HEK293T (cell line): ENCODE measurements at regions not wholly inside any gene's neighbourhood (a gene's known extent, or its start where the extent isn't known, plus 50 kb on each side); places are given as distances from the start of the nearest gene placed in this dataset.

Source experiments
- BHLHE40 ChIP-seq: fragments of 450-650 bp; IDR thresholded peaks from 2 replicates; pipeline ENCODE4 v1.6.1; 2016; ENCODE audit warnings: mild to moderate bottlenecking, moderate library complexity, borderline replicate concordance
- CTBP1 ChIP-seq: fragments of 450-650 bp; IDR thresholded peaks from 2 replicates; pipeline ENCODE4 v1.6.1; 2016; ENCODE audit warnings: borderline replicate concordance
- ELF4 ChIP-seq: fragments of 450-650 bp; IDR thresholded peaks from 2 replicates; pipeline ENCODE4 v1.6.1; 2017; ENCODE audit warnings: antibody characterized with exemption
- FOXK2 ChIP-seq: fragments of 450-650 bp; IDR thresholded peaks from 2 replicates; pipeline ENCODE4 v1.6.1; 2016; ENCODE audit warnings: mild to moderate bottlenecking
- FOXM1 ChIP-seq: fragments of 450-650 bp; IDR thresholded peaks from 2 replicates; pipeline ENCODE4 v1.6.1; 2017; ENCODE audit warnings: mild to moderate bottlenecking, borderline replicate concordance
- HDGF ChIP-seq: fragments of 450-650 bp; IDR thresholded peaks from 2 replicates; pipeline ENCODE4 v1.6.1; 2017; ENCODE audit warnings: antibody characterized with exemption, borderline replicate concordance
- LEF1 ChIP-seq: fragments of 450-650 bp; IDR thresholded peaks from 2 replicates; pipeline ENCODE4 v1.6.1; 2017; ENCODE audit warnings: mild to moderate bottlenecking, borderline replicate concordance
- SP1 ChIP-seq: fragments of 450-650 bp; IDR thresholded peaks from 2 replicates; pipeline ENCODE4 v1.6.1; 2017
- SUZ12 ChIP-seq: fragments of 450-650 bp; IDR thresholded peaks from 2 replicates; pipeline ENCODE4 v1.6.1; 2016; ENCODE audit warnings: mild to moderate bottlenecking
- TARDBP ChIP-seq: fragments of 450-650 bp; IDR thresholded peaks from 2 replicates; pipeline ENCODE4 v1.6.1; 2016
- ZNF384 ChIP-seq: fragments of 450-650 bp; IDR thresholded peaks from 2 replicates; pipeline ENCODE4 v1.6.1; 2016
- TF ChIP-seq, protein P1 (sequence below): fragments of 450-650 bp; IDR thresholded peaks from 2 replicates; pipeline ENCODE4 v1.6.1; 2016

DNA sequence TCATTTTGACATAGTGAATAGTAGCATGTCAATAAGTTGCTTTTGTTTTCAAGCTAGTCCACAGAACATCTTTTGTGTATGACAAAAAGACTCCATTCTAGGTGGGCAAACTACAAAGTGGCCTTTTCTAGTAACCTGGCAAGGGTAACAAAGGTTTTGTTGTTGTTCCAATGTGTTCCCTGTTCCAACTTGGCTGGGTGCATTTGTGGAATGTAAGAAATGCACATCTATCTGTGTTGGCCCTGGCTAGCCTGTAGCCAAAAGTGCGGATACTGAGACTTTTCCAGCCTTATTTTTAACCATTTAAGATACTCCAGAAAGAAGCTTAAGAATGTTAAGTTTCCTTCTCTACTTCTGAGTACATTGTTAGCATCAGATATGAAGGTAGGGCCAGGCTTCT, 118.7 kb upstream of the CHRDL1 start:
- TF ChIP-seq SP1 (no peak), SUZ12 (no peak), CTBP1 (no peak), BHLHE40 (no peak), ELF4 (no peak), LEF1 (no peak), HDGF (no peak), TARDBP (no peak), FOXM1 (no peak), FOXK2 (no peak), ZNF384 (no peak)
- TF ChIP-seq, protein P1, sequence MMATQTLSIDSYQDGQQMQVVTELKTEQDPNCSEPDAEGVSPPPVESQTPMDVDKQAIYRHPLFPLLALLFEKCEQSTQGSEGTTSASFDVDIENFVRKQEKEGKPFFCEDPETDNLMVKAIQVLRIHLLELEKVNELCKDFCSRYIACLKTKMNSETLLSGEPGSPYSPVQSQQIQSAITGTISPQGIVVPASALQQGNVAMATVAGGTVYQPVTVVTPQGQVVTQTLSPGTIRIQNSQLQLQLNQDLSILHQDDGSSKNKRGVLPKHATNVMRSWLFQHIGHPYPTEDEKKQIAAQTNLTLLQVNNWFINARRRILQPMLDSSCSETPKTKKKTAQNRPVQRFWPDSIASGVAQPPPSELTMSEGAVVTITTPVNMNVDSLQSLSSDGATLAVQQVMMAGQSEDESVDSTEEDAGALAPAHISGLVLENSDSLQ: no peak
